ENCODE measurements at regions not wholly inside any gene's neighbourhood (a gene's known extent, or its start where the extent isn't known, plus 50 kb on each side); places are given as distances from the start of the nearest gene placed in this dataset.
A peak's percentile ranks its signal among the peaks of the same experiment; 100 is the strongest.

- DNase-seq (ENCODE audit: low read depth) = no peak
- no peak overlapping the region for H3K4me3 ChIP-seq (ENCODE audit: low read length)
- TF ChIP-seq CTCF (IDR thresholded peaks at IDR 0.05; ENCODE audit: insufficient read depth, low read depth, low read length, missing control alignments) = no peak
These were observed 340.6 kb downstream of the ZNF326 start for GRCh38 chr1:90335558-90335957.

- H3K4me3 ChIP-seq (ENCODE audit: low read length) = no peak overlapping the region
- DNase-seq (ENCODE audit: low read depth) = no peak
- no peak for TF ChIP-seq CTCF (IDR thresholded peaks at IDR 0.05; ENCODE audit: insufficient read depth, low read depth, low read length, missing control alignments)
These were observed 339.2 kb downstream of the ZNF326 start for GRCh38 chr1:90334137-90334536.

GRCh38 chr1:90325168-90325567 lies 330.3 kb downstream of the ZNF326 start:
- no peak for DNase-seq (ENCODE audit: low read depth)
- no peak overlapping the region for H3K4me3 ChIP-seq (ENCODE audit: low read length)
- TF ChIP-seq CTCF (IDR thresholded peaks at IDR 0.05; ENCODE audit: insufficient read depth, low read depth, low read length, missing control alignments) = no peak

- no peak for TF ChIP-seq CTCF (IDR thresholded peaks at IDR 0.05; ENCODE audit: insufficient read depth, low read depth, low read length, missing control alignments)
These were observed 327.3 kb downstream of the ZNF326 start for GRCh38 chr1:90322186-90322585.

GRCh38 chr1:90319918-90320317 lies 325.0 kb downstream of the ZNF326 start:
- TF ChIP-seq CTCF (IDR thresholded peaks at IDR 0.05; ENCODE audit: insufficient read depth, low read depth, low read length, missing control alignments) = no peak
- DNase-seq (ENCODE audit: low read depth) = peak; percentile 54
- H3K4me3 ChIP-seq (ENCODE audit: low read length) = no peak overlapping the region

More at GRCh38 chr1:90322186-90322585, 327.3 kb downstream of the ZNF326 start:
- no peak overlapping the region for H3K4me3 ChIP-seq (ENCODE audit: low read length)
- DNase-seq (ENCODE audit: low read depth) = no peak

- TF ChIP-seq CTCF (IDR thresholded peaks at IDR 0.05; ENCODE audit: insufficient read depth, low read depth, low read length, missing control alignments) = no peak
- H3K4me3 ChIP-seq (ENCODE audit: low read length) = no peak overlapping the region
- no peak for DNase-seq (ENCODE audit: low read depth)
These were observed 323.5 kb downstream of the ZNF326 start for GRCh38 chr1:90318431-90318830.

- no peak overlapping the region for H3K4me3 ChIP-seq (ENCODE audit: low read length)
- no peak for TF ChIP-seq CTCF (IDR thresholded peaks at IDR 0.05; ENCODE audit: insufficient read depth, low read depth, low read length, missing control alignments)
- DNase-seq (ENCODE audit: low read depth) = peak; percentile 73
These were observed 322.7 kb downstream of the ZNF326 start for GRCh38 chr1:90317628-90318027.

Data from epithelial cell of esophagus (primary cell).